GM18520 (cell line): ENCODE measurements at regions not wholly inside any gene's neighbourhood (a gene's known extent, or its start where the extent isn't known, plus 50 kb on each side); places are given as distances from the start of the nearest gene placed in this dataset.

Source experiments
- ATAC-seq: cut with Tn5 transposase; IDR thresholded peaks from one replicate; pipeline ENCODE4 v1.9.1; 2021; ENCODE audit not compliant: unreplicated experiment

GRCh38 chr13:97559981-97560380 lies 126.0 kb downstream of the RAP2A start:
- no peak for ATAC-seq

GRCh38 chr13:97561182-97561581 lies 127.2 kb downstream of the RAP2A start:
- ATAC-seq = no peak

GRCh38 chr13:97562962-97563361 lies 129.0 kb downstream of the RAP2A start:
- no peak for ATAC-seq

GRCh38 chr13:97564956-97565355 lies 131.0 kb downstream of the RAP2A start:
- no peak for ATAC-seq

- ATAC-seq = no peak
Measured at GRCh38 chr13:97565906-97566305, 131.9 kb downstream of the RAP2A start.

- ATAC-seq = no peak
Measured at GRCh38 chr13:97566907-97567306, 132.9 kb downstream of the RAP2A start.

GRCh38 chr13:97567510-97568243 lies 133.7 kb downstream of the RAP2A start:
- peak; percentile 99 for ATAC-seq

GRCh38 chr13:97568850-97569249 lies 134.9 kb downstream of the RAP2A start:
- no peak for ATAC-seq

GRCh38 chr13:97569841-97570240 lies 135.9 kb downstream of the RAP2A start:
- ATAC-seq = no peak

- ATAC-seq = no peak
Measured at GRCh38 chr13:97570442-97570841, 136.5 kb downstream of the RAP2A start.

GRCh38 chr13:97573011-97573410 lies 139.0 kb downstream of the RAP2A start:
- ATAC-seq = no peak

GRCh38 chr13:97574926-97575325 lies 141.0 kb downstream of the RAP2A start:
- ATAC-seq = no peak

- no peak for ATAC-seq
Measured at GRCh38 chr13:97577026-97577425, 143.1 kb downstream of the RAP2A start.

- no peak for ATAC-seq
Measured at GRCh38 chr13:97582170-97582569, 148.2 kb downstream of the RAP2A start.

GRCh38 chr13:97583907-97584497 lies 150.0 kb downstream of the RAP2A start:
- ATAC-seq = no peak

- ATAC-seq = no peak
Measured at GRCh38 chr13:97586941-97587340, 153.0 kb downstream of the RAP2A start.

- no peak for ATAC-seq
Measured at GRCh38 chr13:97588993-97589392, 155.0 kb downstream of the RAP2A start.

- ATAC-seq = no peak
Measured at GRCh38 chr13:97600458-97601075, 166.6 kb downstream of the RAP2A start.

GRCh38 chr13:97615266-97615665 lies 181.3 kb downstream of the RAP2A start:
- ATAC-seq = no peak

GRCh38 chr13:97616385-97616784 lies 182.4 kb downstream of the RAP2A start:
- ATAC-seq = no peak

- no peak for ATAC-seq
Measured at GRCh38 chr13:97621025-97621424, 187.1 kb downstream of the RAP2A start.

GRCh38 chr13:97621631-97622030 lies 187.7 kb downstream of the RAP2A start:
- ATAC-seq = no peak
